Retinal pigment epithelial cell (primary cell): ENCODE measurements at regions not wholly inside any gene's neighbourhood (a gene's known extent, or its start where the extent isn't known, plus 50 kb on each side); places are given as distances from the start of the nearest gene placed in this dataset.

ENCODE experiments used
- DNase-seq: peaks from one replicate; pipeline ENCODE4 v3.0.0-alpha.2; 2010; ENCODE audit warnings: low read depth
- H3K4me3 ChIP-seq: 2 replicates; pipeline ENCODE4 v1.5.1; 2011; ENCODE audit warnings: mild to moderate bottlenecking, low read length, control low read depth, moderate library complexity
- CTCF ChIP-seq: conservative IDR thresholded peaks from 2 replicates; pipeline ENCODE4 v1.5.1; 2011; ENCODE audit warnings: low read depth, low read length, control low read depth, inconsistent platforms

GRCh38 chr10:10130686-10131085 is 887.0 kb upstream of the CELF2 start:
- no peak for DNase-seq
- no peak overlapping the region for H3K4me3 ChIP-seq
- no peak for TF ChIP-seq CTCF

DNA sequence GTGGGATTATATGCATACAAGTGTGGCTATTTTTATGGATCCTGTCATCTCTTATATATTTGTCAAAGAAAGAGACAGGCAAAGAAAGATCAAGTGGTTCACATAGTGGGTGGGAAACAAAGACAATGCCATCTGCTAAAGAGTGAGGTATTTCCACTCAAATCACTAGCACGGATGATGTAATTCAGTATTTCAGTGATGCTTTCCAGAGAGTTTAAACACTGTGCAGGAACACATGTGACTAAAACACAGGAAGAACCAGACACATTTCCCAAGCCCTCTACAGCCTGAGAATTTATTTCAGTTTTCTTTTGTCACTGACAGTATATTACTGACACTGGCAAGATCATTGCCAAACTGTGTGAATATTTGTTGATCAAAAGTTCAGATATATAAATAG is 885.7 kb upstream of the CELF2 start:
- no peak for DNase-seq
- no peak for TF ChIP-seq CTCF
- no peak overlapping the region for H3K4me3 ChIP-seq

GRCh38 chr10:10133281-10133680 is 884.4 kb upstream of the CELF2 start:
- H3K4me3 ChIP-seq: no peak overlapping the region
- no peak for TF ChIP-seq CTCF
- DNase-seq: no peak

DNA sequence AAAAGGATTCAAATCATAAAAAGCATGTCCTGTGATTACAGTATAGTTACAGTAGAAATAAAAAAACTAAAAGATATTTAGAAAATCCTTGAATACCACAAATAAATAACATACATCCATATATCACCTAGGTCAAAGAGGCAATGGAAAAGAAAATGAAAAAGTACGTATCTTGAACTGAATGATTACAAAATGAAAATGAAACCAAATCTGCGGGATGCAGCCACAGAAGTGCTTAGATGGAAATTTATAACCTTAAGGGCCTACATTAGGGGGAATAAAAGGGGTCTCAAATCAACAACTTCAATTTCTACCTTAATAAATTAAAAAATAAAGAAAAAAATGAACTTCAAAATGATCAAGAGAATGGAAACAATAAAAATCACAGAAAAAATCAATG is 879.0 kb upstream of the CELF2 start:
- no peak overlapping the region for H3K4me3 ChIP-seq
- TF ChIP-seq CTCF: no peak
- DNase-seq: no peak

- no peak for DNase-seq
- H3K4me3 ChIP-seq: no peak overlapping the region
- TF ChIP-seq CTCF: no peak
Observed at GRCh38 chr10:10141782-10142382, 875.8 kb upstream of the CELF2 start.

DNA sequence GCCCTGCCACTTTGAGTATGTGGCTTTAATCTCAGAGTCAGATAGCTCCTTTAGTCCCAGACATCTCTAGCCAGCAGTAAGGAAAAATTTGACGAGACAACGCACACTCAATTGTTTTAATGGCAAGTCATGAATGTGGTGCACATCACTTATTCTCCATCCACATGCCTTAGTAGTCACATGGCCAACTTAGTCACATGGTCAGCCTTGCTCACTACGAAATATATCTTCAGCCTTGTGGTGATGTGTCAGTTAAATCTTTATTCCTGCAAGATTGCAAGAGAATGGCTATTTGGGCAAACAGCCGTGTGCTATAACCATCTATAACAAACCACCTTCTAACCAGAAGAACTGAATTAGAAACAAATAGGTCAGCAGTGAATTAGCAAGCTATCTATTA is 871.1 kb upstream of the CELF2 start:
- no peak for DNase-seq
- no peak for TF ChIP-seq CTCF
- no peak overlapping the region for H3K4me3 ChIP-seq

DNA sequence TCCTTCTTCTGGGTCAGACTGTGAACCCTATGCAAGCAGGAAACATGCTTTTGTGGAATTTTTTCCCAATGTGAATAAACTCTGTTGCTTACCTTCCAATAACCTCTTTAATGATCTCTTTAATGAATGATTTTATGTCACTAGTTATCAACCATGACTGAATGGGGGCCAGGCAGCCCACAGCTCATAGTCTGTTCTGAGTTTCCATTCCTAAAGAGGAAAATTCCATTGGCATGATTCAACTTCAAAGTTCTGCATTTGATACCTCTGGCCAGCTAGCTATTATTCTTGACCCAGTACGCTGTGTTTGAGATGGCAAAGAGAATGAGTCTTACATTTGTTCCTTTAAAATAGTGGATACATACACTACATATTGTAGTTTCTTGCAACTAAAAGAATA is 867.8 kb upstream of the CELF2 start:
- H3K4me3 ChIP-seq: no peak overlapping the region
- peak; percentile 52 for DNase-seq
- TF ChIP-seq CTCF: no peak
